ENCODE measurements at regions not wholly inside any gene's neighbourhood (a gene's known extent, or its start where the extent isn't known, plus 50 kb on each side); places are given as distances from the start of the nearest gene placed in this dataset.

DNA sequence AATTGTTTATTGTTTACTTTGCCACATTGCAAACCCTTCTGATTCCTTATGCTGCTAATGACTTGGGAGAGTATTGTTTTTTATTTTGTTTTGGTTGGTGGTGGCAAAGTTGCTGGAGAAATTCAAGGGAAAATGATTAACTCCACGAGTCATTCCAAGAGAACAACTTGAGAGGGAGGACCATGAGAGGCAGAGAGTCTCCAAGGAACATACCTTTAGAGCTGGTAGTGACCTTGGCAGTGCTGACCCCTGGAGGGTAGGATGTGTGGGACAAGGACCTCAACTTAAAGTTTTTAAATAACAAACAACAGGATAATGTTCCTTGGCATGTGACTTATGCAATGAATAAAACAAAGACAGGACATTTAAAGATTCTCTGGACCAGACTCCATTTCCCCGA lies 139.7 kb downstream of the LRRC70 start:
- Histone ChIP-seq H3K18ac (ENCODE audit: extremely low read depth, low read length) (no peak overlapping the region; the same call in 1 of the 2 replicates), H3K4me3 (ENCODE audit: extremely low read depth in 1 of 4, insufficient read depth in 2 of 4, low read depth in 3 of 4, low read length in 4 of 4) (no peak overlapping the region), H3K9ac (replicated peaks in 1 of 4; ENCODE audit: extremely low read depth in 1 of 4, low read depth in 3 of 4, low read length in 3 of 4) (no peak overlapping the region), H2BK20ac (ENCODE audit: low read length) (no peak overlapping the region), H4K5ac (ENCODE audit: insufficient read length, low read depth, low read length) (no peak overlapping the region), H4K8ac (ENCODE audit: extremely low read depth, insufficient read depth, low read length) (no peak overlapping the region), H4K91ac (replicated peaks; ENCODE audit: insufficient read length, low read length) (no peak overlapping the region), H4K20me1 (replicated peaks in 1 of 2; ENCODE audit: control insufficient read depth in 1 of 2, insufficient read depth in 2 of 2, low read length in 2 of 2) (no peaks in the 10 kb centered on the region), H3K56ac (replicated peaks; ENCODE audit: insufficient read length, low read depth, low read length) (no peak overlapping the region), H3K4me2 (ENCODE audit: insufficient read depth in 1 of 2, low read depth in 2 of 2, low read length in 2 of 2) (no peak overlapping the region; a peak in 1 of 4 replicates), H2BK15ac (ENCODE audit: low read length) (no peak overlapping the region), H2BK120ac (replicated peaks; ENCODE audit: low read depth, low read length) (no peak overlapping the region), H3K14ac (ENCODE audit: insufficient read length) (no peak overlapping the region), H3K4ac (replicated peaks; ENCODE audit: insufficient read length, low read depth, low read length) (no peak overlapping the region), H3K79me1 (ENCODE audit: low read depth, low read length) (no peaks in the 10 kb centered on the region), H2AFZ (ENCODE audit: low read length) (no peak overlapping the region), H3K27me3 (replicated peaks in 1 of 4; ENCODE audit: control insufficient read depth in 3 of 4, extremely low read depth in 1 of 4, insufficient read depth in 3 of 4, low read length in 3 of 4) (no peaks in the 10 kb centered on the region), H3K4me1 (replicated peaks in 1 of 4; ENCODE audit: control insufficient read depth in 3 of 4, insufficient read depth in 4 of 4, low read length in 3 of 4) (peaks cover 0 to 10% (median 6%) of the 10 kb centered on the region in 4 experiments; a peak in 2 of 7 replicates), H3K36me3 (ENCODE audit: control insufficient read depth in 2 of 4, insufficient read depth in 4 of 4, low read length in 3 of 4) (no peaks in the 10 kb centered on the region), H3K9me3 (ENCODE audit: insufficient read depth in 2 of 2, low read depth in 1 of 2, low read length in 1 of 2) (no peaks in the 10 kb centered on the region), H2AK5ac (ENCODE audit: low read depth, low read length) (no peak overlapping the region), H3K79me2 (ENCODE audit: control insufficient read depth in 1 of 2, insufficient read depth in 2 of 2, low read length in 2 of 2) (no peaks in the 10 kb centered on the region), H3K27ac (ENCODE audit: low read depth, low read length) (no peak overlapping the region), H2BK12ac (ENCODE audit: low read depth, low read length) (no peak overlapping the region), H3K23me2 (ENCODE audit: low read depth, low read length) (no peaks in the 10 kb centered on the region), H2BK5ac (ENCODE audit: low read depth, low read length) (no peak overlapping the region), H3K23ac (ENCODE audit: insufficient read length) (no peak overlapping the region)
- DNase-seq (ENCODE audit: low read depth in 1 of 2, low spot score in 2 of 2) (peak in 1 of 2 experiments; percentile 39), FAIRE-seq (peak; percentile 60)
- no peak for TF ChIP-seq CHD1 (IDR thresholded peaks at IDR 0.05; ENCODE audit: low read depth, low read length)
- TF ChIP-seq, protein P1, sequence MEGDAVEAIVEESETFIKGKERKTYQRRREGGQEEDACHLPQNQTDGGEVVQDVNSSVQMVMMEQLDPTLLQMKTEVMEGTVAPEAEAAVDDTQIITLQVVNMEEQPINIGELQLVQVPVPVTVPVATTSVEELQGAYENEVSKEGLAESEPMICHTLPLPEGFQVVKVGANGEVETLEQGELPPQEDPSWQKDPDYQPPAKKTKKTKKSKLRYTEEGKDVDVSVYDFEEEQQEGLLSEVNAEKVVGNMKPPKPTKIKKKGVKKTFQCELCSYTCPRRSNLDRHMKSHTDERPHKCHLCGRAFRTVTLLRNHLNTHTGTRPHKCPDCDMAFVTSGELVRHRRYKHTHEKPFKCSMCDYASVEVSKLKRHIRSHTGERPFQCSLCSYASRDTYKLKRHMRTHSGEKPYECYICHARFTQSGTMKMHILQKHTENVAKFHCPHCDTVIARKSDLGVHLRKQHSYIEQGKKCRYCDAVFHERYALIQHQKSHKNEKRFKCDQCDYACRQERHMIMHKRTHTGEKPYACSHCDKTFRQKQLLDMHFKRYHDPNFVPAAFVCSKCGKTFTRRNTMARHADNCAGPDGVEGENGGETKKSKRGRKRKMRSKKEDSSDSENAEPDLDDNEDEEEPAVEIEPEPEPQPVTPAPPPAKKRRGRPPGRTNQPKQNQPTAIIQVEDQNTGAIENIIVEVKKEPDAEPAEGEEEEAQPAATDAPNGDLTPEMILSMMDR (IDR thresholded peaks at IDR 0.05; ENCODE audit: control extremely low read depth in 1 of 3, insufficient read depth in 1 of 3, low read depth in 1 of 3, low read length in 3 of 3), result peak; percentile 16 to 40 (median 31); a peak in 3 of 4 replicates
- peak; percentile 53 to 54 for TF ChIP-seq RAD21 (IDR thresholded peaks at IDR 0.05 in 1 of 2, conservative IDR thresholded peaks at IDR 0.05 in 1 of 2; ENCODE audit: low read depth in 2 of 2, low read length in 2 of 2)
- no peak for TF ChIP-seq EGR1 (IDR thresholded peaks at IDR 0.05; ENCODE audit: borderline replicate concordance, low read depth, low read length)
- TF ChIP-seq BRCA1 (IDR thresholded peaks at IDR 0.05; ENCODE audit: low read depth, low read length), result no peak
- no peak for TF ChIP-seq PHF8 (conservative IDR thresholded peaks at IDR 0.05; ENCODE audit: low read depth, low read length)
- ChIA-PET POLR2A (ENCODE audit: partially characterized antibody) (interaction anchor here (0.8 to 1.1 kb wide), 2 partner anchors 9 to 13 kb away, joined by 3 read pairs; no protein-coding TSS in a partner anchor), CTCF (ENCODE audit: partially characterized antibody) (interaction anchor here (0.7 to 3.6 kb wide), 14 partner anchors 9 to 258 kb away, joined by 3 to 20 read pairs (median 4); no protein-coding TSS in a partner anchor)
- WGBS, 2 experiments (ENCODE audit: extremely low coverage in 1 of 2, insufficient coverage in 1 of 2, insufficient read length in 1 of 2, insufficient replicate concordance in 2 of 2, low coverage in 1 of 2, low lambda C conversion rate in 2 of 2, missing lambda C conversion rate in 1 of 2), result 100% methylated on average over 2 of the region's 2 CpGs; no CpG with 5 or more reads in 1 of the 2 experiments

Measured in H1 (cell line).